COLO829 (cell line): ENCODE measurements at regions not wholly inside any gene's neighbourhood (a gene's known extent, or its start where the extent isn't known, plus 50 kb on each side); places are given as distances from the start of the nearest gene placed in this dataset.
"Not testable (repeated sequence)": the region's sequence is repeated elsewhere in the genome, so short reads cannot be mapped to it uniquely, and the experiment has no call there.

Experiments
- DNase-seq: peaks from one replicate; pipeline ENCODE4 v3.0.0; 2012; ENCODE audit warnings: low spot score

- no peak for DNase-seq
Observed at GRCh38 chrX:848386-848785, 217.8 kb downstream of the SHOX start.

GRCh38 chrX:843306-843705 is 212.7 kb downstream of the SHOX start:
- no peak for DNase-seq

DNA sequence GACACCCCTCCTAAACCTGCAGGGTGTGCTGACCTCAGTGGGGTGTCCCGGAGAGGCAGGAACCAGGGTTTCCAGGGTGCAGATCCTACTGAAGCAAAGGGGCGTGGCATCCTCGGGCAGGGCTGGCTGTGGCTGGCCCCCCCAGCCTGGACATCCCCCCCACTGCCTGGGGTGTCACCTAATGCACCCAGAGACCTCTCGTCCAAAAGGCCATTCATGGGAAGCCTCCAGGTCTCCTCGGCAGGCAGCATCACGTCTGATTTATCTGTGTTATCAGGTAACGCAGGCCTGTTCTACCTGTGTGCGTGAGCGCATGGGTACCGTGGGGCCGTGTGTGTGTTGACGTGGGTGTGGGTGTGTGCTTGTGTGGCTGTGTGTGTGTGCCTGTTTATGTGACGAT is 210.0 kb downstream of the SHOX start:
- no peak for DNase-seq

GRCh38 chrX:838666-839065 is 208.1 kb downstream of the SHOX start:
- DNase-seq: not testable (repeated sequence)

DNA sequence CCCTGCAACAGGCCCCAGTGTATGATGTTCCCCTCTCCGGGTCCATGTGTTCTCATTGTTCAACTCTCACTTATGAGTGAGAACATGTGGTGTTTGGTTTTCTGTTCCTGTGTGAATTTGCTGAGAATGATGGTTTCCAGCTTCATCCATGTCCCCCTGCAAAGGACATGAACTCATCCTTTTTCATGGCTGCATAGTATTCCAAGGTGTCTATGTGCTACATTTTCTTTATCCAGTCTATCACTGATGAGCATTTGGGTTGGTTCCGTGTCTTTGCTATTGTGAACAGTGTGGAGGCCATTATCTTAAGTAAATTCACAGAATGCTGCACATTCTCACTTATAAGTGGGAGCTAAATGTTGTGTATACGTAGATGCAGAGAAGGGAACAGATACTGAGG is 205.3 kb downstream of the SHOX start:
- not testable (repeated sequence) for DNase-seq

- DNase-seq: no peak
Observed at GRCh38 chrX:830532-830931, 199.9 kb downstream of the SHOX start.

GRCh38 chrX:829145-829544 is 198.6 kb downstream of the SHOX start:
- DNase-seq: no peak

- DNase-seq: no peak
Observed at GRCh38 chrX:828411-828959, 197.9 kb downstream of the SHOX start.

DNA sequence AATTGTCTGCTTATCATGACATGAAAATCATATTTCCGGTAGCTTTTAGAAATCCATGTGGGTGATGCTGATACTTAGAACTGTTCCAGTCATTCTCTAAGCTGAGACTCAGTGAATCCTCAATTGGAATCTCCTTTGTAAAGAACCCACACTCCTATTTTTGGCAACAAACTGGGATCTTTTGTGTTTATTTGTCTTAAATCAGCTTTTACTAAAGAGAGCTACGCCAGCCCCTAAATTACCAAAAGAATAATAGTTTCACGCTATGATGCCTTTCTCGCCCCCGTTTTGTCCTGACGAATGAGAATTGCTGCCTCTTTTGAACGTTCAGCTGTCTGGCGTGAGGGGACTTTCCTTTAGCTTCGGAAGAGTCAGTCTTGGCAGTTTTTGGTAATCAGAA is 195.9 kb downstream of the SHOX start:
- DNase-seq: no peak

- DNase-seq: no peak
Observed at GRCh38 chrX:825991-826390, 195.4 kb downstream of the SHOX start.

GRCh38 chrX:823073-823472 is 192.5 kb downstream of the SHOX start:
- DNase-seq: not testable (repeated sequence)

DNA sequence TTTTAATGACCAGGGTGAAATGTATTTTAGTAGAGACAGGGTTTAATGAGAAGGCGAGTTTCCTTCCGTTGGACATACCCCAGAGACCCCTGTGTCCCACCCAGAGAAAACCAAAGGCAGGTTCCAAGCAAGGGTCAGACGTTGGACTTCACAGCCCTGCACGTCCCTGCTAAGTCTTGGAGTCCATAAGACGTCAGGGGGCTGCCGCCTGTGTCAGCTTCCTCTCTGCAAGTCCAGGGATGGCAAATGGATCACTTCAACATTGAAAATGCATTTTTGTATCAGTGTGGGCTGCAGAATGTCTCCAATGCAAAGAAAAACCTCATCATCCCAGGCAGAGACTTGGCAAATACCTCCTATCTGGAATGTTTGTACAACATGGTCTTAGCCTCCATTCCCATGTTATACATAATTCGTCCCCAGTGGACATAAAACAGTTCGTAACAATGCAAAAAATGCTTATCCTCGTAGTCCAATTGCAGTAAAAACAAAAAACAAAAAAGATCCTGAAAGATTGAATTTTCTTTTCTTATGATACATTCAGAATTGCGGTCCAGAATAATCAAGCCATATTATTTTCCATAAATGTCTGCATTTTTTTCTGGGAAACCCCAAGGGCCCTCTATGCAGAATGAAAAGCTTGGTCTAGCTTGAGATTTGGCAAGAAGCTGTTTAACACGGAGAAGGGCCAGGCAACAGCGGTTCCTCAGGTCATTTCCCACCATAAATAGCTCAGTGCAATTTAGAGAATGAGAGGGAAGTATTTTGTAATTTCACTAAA is 190.9 kb downstream of the SHOX start:
- no peak for DNase-seq

DNA sequence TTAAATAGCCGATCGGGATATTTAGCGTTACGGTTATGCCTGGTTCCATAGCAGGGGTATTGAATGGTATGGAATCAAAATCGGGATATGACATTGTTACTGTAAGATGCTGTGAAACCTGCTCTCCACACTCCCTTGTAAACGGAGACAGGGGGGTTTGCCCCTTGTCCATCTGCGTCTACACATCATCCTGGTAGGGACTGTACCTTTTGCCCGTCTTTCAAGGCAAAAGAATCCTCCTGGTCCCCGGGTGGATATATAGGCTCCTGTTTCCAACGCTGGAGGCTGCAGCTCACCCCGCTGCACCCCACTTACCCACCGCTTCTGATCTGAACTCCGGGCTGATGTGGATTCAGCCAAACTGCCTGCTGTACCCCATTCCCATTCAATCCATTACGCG is 189.1 kb downstream of the SHOX start:
- no peak for DNase-seq

GRCh38 chrX:817759-818300 is 187.2 kb downstream of the SHOX start:
- no peak for DNase-seq

DNA sequence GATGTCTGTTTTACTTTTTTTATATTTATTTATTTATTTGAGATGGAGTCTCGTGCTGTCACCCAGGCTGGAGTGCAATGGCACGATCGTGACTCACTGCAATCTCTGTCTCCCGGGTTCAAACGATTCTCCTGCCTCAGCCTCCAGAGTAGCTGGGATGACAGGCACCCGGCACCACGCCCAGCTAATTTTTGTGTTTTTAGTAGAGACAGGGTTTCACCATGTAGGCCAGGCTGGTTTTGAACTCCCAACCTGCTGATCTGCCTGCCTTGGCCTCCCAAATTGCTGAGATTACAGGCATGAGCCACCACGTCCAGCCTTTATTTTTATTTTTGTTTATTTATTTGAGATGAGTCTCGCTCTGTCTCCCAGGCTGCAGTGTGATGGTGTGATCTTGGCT is 186.6 kb downstream of the SHOX start:
- DNase-seq: not testable (repeated sequence)

DNA sequence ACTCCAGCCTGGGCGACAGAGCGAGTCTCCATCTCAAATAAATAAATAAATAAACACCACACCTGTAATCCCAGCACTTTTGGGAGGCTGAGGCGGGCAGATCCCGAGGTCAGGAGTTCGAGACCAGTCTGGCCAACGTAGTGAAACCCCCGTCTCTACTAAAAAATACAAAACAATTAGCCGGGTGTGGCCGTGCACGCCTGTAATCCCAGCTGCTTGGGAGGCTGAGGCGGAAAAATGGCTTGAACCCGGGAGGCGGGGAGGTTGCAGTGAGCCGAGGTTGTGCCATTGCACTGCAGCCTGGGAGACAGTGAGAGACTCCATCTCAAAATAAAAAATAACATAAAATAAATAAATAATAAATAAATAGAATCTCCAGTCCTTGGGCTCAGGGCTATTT is 185.8 kb downstream of the SHOX start:
- no peak for DNase-seq

GRCh38 chrX:810186-810585 is 179.6 kb downstream of the SHOX start:
- no peak for DNase-seq

DNA sequence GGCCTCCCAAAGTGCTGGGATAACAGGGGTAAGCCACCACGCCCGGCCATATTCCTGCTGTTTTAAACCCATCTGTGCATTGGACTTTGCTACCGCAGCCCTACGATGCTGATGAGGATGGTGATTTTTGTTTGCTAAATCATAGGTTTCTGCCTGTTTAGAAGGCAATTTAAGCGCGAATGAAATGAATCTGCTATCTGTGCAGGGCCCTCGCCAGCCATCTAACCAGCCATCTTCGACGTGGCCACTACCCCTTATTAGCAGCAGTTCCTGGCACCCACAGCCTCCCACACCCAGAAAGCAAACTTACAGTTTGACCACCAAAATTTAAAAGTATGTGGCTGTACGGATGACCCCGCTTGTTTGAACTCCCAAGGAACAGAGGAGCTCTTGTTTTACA is 178.5 kb downstream of the SHOX start:
- no peak for DNase-seq

DNA sequence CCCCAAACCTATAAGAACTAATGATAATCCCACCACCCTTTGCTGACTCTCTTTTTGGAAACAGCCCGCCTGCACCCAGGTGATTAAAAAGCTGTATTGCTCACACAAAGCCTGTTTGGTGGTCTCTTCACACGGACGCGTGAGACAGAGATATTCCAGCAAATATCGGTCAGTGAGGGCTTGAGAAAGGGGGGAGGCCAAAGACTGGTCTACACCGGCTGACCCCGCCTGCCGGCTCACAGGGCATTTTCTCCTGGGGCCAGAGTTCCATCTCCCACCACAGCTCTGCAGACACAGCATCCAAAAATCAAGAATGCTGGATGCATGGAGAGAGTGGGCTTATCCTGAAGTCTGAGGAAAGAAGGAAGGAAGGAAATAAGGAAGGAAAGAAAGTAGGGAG is 176.0 kb downstream of the SHOX start:
- DNase-seq: no peak

DNA sequence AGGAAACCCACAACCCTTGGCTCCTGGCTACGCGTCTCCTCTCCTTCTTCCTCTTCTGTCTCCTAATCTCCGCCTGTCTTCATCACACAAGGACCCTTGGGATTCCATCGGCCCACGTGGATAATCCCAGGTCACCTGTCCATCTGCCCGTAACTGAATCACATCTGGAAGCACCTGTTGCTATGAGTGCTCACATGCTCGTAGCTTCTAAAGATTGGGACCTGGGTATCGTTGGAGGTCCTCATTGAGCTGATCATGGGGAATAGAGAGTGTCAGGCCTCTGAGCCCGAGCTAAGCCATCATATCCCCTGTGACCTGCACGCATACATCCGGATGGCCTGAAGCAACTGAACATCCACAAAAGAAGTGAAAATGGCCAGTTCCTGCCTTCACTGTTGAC is 175.4 kb downstream of the SHOX start:
- no peak for DNase-seq

DNA sequence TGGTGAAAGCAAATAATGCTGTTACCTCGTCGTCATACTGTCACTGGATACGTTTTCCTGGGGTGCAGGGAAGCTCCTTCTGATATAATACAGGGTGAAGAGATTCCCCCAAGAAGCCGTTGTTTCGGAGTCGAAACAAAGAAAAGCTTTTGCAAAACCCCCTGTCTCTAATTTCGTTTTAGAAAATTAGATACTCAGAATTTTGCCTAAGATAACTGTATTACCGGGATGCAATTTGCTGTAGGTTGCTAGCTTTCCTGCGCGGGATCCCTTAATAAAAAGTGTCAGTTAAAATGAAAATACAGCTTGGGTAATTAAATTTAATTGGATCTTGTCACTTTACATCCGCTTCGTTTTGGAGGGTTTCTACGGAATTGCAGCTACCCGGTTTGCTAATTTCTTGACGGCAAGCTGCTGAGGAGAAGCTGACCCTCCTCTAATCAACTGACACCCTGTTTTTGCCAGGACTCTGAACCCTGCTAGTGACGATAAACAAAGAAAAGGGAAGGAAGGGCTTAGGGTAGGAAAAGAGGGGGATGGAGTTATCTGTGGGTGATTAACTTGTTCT is 174.6 kb downstream of the SHOX start:
- DNase-seq: no peak

DNA sequence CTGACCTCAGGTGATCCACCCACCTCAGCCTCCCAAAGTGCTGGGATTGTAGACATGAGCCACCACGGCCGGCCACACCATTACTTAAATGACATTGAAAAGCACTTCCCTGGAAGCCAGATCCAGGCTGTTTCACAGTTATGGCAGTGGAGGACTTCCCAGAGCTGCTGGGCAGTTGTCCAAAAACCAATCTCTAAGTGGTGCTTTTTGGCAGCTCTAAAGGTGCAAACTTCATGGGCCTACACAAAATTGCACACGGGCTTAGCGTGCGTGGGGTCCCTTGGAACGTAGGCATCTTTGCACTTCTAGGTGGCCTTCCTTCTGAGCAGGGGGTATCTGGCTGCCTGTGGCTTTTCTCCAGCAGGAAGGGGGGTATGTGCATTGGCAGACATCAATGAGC is 172.3 kb downstream of the SHOX start:
- no peak for DNase-seq

- no peak for DNase-seq
Observed at GRCh38 chrX:799808-800207, 169.2 kb downstream of the SHOX start.

DNA sequence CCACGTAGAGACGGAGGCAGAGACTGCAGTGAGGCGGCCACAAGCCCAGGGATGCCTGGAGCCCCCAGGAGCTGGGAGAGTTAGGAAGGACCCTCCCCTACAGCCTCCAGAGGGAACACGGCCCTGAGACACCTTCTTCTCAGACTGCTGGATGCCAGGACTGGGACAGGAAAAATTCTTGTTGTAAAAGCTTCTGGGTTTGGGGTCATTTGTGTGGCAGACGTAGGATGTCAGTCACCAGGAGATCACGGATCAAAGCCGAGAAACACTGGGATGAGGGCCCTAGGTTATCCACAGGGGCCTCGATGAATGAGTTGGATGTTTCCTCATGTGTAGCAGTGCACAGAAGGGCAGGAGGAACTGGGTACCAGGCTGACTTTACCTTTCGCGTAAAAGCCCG is 163.7 kb downstream of the SHOX start:
- no peak for DNase-seq
